HG02571 (cell line): ENCODE measurements at regions not wholly inside any gene's neighbourhood (a gene's known extent, or its start where the extent isn't known, plus 50 kb on each side); places are given as distances from the start of the nearest gene placed in this dataset.

Experiments
- ATAC-seq: cut with Tn5 transposase; IDR thresholded peaks from one replicate; pipeline ENCODE4 v1.9.1; 2021; ENCODE audit warnings: mild to moderate bottlenecking, moderate library complexity; ENCODE audit not compliant: unreplicated experiment

DNA sequence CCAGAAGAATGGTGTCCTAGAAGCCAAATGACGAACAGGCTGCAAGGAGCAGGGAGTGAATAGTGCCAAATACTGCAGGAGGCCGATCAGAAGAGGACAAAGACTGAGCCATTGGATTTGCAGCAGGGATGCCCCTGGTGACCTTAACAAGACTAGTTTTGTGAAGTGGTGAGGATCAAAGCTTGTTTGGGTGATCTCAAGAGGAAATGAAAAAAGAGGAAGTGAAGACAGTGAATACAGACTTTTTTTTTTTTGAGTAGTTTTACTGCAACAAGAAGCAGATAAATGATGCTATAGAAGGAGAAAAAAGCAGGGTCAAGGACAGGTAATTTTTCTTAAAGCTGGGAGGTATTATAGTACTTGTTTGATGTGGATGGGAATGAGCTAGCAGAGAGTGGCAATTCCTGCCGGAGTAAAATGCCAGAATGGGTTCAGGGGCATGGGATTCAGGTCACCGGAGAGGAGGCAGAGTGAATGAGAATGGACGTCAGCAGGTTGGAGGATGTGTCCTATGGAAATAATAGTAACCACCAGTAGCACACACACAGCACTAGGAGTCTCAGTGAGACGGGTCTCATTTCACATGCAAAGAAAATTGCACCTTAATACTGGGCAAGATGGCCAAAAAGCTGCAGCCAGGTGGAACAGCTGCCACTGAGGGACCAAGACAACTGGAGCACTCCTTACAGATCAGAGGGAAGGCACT lies 345.8 kb upstream of the CCDC196 start:
- ATAC-seq, result no peak

- ATAC-seq, result no peak
Measured at GRCh38 chr14:66140963-66141362, 345.2 kb upstream of the CCDC196 start.

GRCh38 chr14:66141733-66142132 lies 344.4 kb upstream of the CCDC196 start:
- ATAC-seq, result no peak

- no peak for ATAC-seq
Measured at GRCh38 chr14:66143387-66144112, 342.6 kb upstream of the CCDC196 start.

DNA sequence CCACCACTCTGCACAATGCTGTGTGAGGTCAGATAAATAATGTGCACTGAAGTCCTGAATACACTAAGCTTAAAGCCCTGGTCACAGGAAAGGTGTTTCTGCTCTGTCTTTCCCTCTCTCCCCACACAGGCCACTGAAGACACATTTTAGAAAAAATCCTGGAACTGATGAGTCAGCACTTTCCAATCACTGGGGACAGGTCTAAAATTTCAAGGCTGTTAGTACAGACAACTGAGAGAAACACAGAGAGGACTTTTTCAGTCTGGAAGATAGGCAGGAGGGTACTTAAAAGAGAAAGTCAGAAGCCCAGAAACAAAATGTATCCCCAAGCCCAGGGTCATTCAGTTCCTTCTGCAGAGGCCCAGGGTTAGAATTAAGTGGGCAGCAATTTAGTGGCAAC lies 333.9 kb upstream of the CCDC196 start:
- ATAC-seq, result no peak

GRCh38 chr14:66152747-66153146 lies 333.4 kb upstream of the CCDC196 start:
- ATAC-seq, result no peak

GRCh38 chr14:66163023-66163422 lies 323.1 kb upstream of the CCDC196 start:
- no peak for ATAC-seq

- no peak for ATAC-seq
Measured at GRCh38 chr14:66165337-66165736, 320.8 kb upstream of the CCDC196 start.

GRCh38 chr14:66174453-66174891 lies 311.7 kb upstream of the CCDC196 start:
- ATAC-seq, result no peak

DNA sequence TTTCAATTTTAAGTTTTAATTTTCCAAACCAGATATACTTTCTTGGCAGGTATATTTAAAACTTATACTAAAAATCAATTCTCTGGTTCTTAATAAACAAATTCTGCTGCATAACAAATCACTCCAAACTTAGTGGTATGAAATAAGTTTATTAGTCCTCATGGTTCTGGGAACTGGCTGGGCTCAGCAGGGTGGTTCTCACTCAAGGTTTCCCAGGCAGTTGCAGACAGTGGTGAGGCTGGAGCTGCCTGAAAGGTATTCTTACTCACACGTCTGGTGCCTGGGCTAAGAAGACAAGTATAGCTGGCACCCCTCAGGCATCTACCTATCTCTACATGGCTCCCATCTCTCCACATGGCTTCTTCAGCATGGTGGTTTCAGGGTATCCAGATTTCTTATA lies 308.2 kb upstream of the CCDC196 start:
- no peak for ATAC-seq

GRCh38 chr14:66196670-66197069 lies 289.5 kb upstream of the CCDC196 start:
- no peak for ATAC-seq

GRCh38 chr14:66197276-66197675 lies 288.9 kb upstream of the CCDC196 start:
- no peak for ATAC-seq

DNA sequence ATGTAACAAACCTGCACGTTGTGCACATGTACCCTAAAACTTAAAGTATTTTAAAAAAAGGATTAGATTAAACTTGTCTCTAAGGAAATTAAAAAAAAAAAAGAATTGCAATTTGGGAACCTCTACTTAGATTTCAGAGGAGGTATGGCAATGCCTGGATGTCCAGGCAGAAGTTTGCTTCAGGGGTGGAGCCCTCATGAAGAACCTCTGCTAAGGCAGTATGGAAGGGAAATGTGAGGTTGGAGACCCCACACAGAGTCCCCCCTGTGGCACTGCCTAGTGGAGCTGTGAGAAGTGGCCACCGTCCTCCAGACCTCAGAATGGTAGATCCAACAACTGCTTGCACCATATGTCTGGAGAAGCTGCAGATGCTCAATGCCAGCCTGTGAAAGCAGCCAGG lies 279.6 kb upstream of the CCDC196 start:
- ATAC-seq, result no peak

DNA sequence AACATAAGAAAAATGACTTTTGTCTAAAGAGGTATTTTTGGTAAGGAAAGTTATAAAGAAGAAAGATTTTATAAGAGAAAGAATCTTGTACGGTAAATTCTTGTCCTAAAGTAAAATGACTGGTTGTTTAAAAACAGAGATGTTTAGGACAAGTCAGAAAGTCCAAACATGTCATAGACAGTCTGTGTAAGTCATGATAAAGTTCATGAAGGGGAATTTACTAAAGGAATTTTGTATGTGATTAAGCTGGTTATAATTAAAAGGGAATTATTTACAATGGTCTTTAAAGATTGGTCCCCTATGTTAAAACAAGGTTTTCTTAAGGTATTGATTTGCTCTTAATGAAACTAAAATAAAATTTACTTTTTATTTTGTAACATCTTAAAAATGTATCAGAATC lies 269.4 kb upstream of the CCDC196 start:
- ATAC-seq, result no peak

- no peak for ATAC-seq
Measured at GRCh38 chr14:66219886-66220285, 266.3 kb upstream of the CCDC196 start.

GRCh38 chr14:66224492-66225178 lies 261.5 kb upstream of the CCDC196 start:
- ATAC-seq, result no peak

GRCh38 chr14:66225337-66225736 lies 260.8 kb upstream of the CCDC196 start:
- ATAC-seq, result no peak

GRCh38 chr14:66228267-66228970 lies 257.8 kb upstream of the CCDC196 start:
- ATAC-seq, result no peak

DNA sequence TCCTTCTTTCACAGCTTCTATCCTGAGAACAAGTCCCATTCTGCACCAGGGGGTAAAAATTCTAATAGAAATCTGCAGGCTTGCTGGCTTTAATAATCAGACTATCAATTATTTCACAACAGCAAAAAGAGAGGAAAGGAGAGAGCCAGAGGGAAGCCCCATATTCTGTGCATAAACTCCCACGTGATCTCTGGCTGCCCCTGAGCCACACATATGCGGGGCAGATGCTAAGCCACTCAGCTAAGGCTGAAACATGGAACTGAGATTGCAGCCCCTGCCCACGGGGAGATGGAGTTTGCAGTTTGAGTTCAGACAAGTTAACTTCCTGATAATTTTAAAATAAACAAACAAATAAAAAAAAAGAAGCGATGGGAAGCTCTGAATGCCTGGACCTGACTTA lies 254.4 kb upstream of the CCDC196 start:
- ATAC-seq, result no peak

GRCh38 chr14:66233591-66233990 lies 252.6 kb upstream of the CCDC196 start:
- ATAC-seq, result no peak

DNA sequence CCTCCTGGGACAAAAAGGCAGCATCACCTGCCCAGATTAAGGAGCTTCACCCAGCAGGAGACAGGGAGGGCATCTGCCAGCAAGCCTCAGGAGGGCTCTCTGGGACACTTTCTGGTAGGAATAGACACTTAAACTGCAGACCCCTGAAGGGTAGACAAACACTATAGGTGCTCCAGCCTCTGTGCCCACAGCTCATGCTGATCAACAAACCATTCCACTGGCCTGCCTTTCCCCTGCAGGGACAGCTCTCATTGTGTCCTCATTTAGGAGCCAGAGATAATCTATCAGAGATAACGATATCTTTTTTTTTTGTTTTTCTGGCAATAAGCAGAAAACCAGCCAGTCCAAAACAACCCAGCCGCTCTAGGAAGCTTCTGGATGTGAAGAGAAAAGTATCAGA lies 251.8 kb upstream of the CCDC196 start:
- no peak for ATAC-seq
